ENCODE measurements at regions not wholly inside any gene's neighbourhood (a gene's known extent, or its start where the extent isn't known, plus 50 kb on each side); places are given as distances from the start of the nearest gene placed in this dataset.

- H3K9me3 ChIP-seq (ENCODE audit: control insufficient read depth, low read length), result no peaks in the 10 kb centered on the region
- no peaks in the 10 kb centered on the region for H3K4me1 ChIP-seq (ENCODE audit: control insufficient read depth, insufficient read depth, low read length, poor library complexity, severe bottlenecking)
- no peak overlapping the region for H3K4me3 ChIP-seq (ENCODE audit: insufficient read depth, low read depth, low read length, poor library complexity, severe bottlenecking)
- no peaks in the 10 kb centered on the region for H3K27me3 ChIP-seq (replicated peaks; ENCODE audit: control insufficient read depth, insufficient read depth, low read length, poor library complexity, severe bottlenecking)
- H3K27ac ChIP-seq (ENCODE audit: insufficient read depth, low read length, poor library complexity, severe bottlenecking), result no peak overlapping the region
- H3K36me3 ChIP-seq (ENCODE audit: control insufficient read depth, insufficient read depth, low read length), result no peaks in the 10 kb centered on the region
- no peak for DNase-seq
Observed at GRCh38 chr3:124043023-124043422, 51.1 kb upstream of the ROPN1 start.

- no peaks in the 10 kb centered on the region for H3K36me3 ChIP-seq (ENCODE audit: control insufficient read depth, insufficient read depth, low read length)
- no peaks in the 10 kb centered on the region for H3K4me1 ChIP-seq (ENCODE audit: control insufficient read depth, insufficient read depth, low read length, poor library complexity, severe bottlenecking)
- no peaks in the 10 kb centered on the region for H3K27me3 ChIP-seq (replicated peaks; ENCODE audit: control insufficient read depth, insufficient read depth, low read length, poor library complexity, severe bottlenecking)
- no peak overlapping the region for H3K27ac ChIP-seq (ENCODE audit: insufficient read depth, low read length, poor library complexity, severe bottlenecking)
- DNase-seq, result no peak
- H3K9me3 ChIP-seq (ENCODE audit: control insufficient read depth, low read length), result no peaks in the 10 kb centered on the region
- H3K4me3 ChIP-seq (ENCODE audit: insufficient read depth, low read depth, low read length, poor library complexity, severe bottlenecking), result no peak overlapping the region
Observed at GRCh38 chr3:124044956-124045355, 53.0 kb upstream of the ROPN1 start.

DNA sequence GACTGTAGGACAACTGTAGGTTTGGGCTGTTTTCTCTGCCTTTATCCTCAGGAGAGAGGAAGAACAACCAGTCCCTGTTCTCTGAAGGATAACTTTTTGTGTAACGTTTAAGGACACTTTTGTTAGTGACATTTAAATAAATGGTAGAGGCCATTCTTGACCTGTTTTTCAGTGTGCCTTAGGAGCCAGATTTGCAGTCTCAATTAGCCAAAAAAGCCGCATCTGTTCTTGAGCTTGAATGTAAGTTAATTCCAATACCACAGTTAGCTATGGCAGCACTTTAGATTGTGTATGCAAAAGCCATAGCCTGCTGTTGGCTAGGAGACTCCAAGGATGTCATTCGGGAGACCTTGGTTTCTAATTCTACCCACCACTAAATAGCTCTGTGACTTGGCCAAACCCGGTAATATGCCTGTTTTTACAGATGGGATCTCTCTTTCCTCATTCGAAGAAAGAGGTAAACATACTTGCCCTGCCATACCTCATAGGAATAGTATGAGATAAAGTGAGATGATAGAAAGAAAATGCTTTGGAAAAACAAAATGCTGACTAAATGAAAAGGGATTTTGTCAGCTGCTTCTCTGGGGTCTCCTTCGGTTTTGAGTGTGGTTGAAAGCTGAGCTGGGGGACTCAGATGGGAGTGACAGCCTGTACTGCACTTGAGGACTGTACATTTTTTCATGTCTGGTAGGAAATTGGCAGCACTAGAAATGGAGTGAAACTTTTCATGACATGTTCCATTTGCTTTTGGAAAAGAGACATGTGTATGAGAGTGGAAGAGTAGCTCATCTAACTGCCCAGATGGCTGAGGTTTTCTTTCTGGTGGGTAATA, 57.3 kb upstream of the ROPN1 start:
- no peak for DNase-seq
- Histone ChIP-seq H3K4me3 (ENCODE audit: insufficient read depth, low read depth, low read length, poor library complexity, severe bottlenecking) (no peak overlapping the region), H3K4me1 (ENCODE audit: control insufficient read depth, insufficient read depth, low read length, poor library complexity, severe bottlenecking) (no peaks in the 10 kb centered on the region), H3K9me3 (ENCODE audit: control insufficient read depth, low read length) (no peaks in the 10 kb centered on the region), H3K27ac (ENCODE audit: insufficient read depth, low read length, poor library complexity, severe bottlenecking) (no peak overlapping the region), H3K27me3 (replicated peaks; ENCODE audit: control insufficient read depth, insufficient read depth, low read length, poor library complexity, severe bottlenecking) (no peaks in the 10 kb centered on the region), H3K36me3 (ENCODE audit: control insufficient read depth, insufficient read depth, low read length) (no peaks in the 10 kb centered on the region)

DNA sequence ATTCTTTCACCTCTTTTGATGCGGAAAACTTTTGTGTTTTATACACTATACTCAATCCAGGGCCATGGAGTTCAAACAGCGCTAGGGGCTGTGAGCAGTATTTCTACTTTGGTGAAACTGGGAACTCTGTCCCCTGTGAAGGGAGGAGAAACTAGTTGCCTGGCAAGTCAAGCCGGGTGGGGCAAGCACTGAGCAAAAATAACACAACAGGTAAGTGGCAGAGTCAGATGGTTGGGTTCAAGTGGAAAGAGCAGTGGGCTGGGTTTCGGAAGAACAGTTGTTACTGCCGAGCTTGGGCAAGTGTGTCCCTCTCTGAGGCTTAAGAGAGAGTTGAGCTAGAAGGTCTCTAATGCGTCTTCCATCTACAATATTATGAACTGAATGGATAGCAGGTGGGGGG, 59.7 kb upstream of the ROPN1 start:
- Histone ChIP-seq H3K27ac (ENCODE audit: insufficient read depth, low read length, poor library complexity, severe bottlenecking) (no peak overlapping the region), H3K27me3 (replicated peaks; ENCODE audit: control insufficient read depth, insufficient read depth, low read length, poor library complexity, severe bottlenecking) (no peaks in the 10 kb centered on the region), H3K4me1 (ENCODE audit: control insufficient read depth, insufficient read depth, low read length, poor library complexity, severe bottlenecking) (no peaks in the 10 kb centered on the region), H3K4me3 (ENCODE audit: insufficient read depth, low read depth, low read length, poor library complexity, severe bottlenecking) (no peak overlapping the region), H3K9me3 (ENCODE audit: control insufficient read depth, low read length) (no peaks in the 10 kb centered on the region), H3K36me3 (ENCODE audit: control insufficient read depth, insufficient read depth, low read length) (no peaks in the 10 kb centered on the region)
- no peak for DNase-seq

DNA sequence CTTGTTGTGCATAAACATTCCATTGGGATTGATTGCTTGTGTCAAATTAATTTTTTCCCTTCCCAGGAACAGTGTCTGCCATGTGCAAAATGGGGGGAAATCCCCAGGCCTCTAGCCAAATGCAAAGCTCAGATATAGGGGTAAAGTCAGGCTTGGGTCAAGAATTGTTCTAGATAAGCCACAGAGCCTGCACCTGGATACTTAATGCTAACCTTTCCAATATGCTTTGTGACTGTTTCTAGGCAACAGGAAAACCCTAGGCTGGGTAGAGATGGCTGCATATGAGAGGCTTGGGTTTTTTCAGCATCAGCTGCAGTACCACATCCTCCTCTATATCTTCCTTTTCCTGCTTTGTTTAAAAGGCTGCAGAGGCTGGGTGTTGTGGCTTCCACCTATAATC, 61.9 kb upstream of the ROPN1 start:
- Histone ChIP-seq H3K4me1 (ENCODE audit: control insufficient read depth, insufficient read depth, low read length, poor library complexity, severe bottlenecking) (no peaks in the 10 kb centered on the region), H3K4me3 (ENCODE audit: insufficient read depth, low read depth, low read length, poor library complexity, severe bottlenecking) (no peak overlapping the region), H3K27me3 (replicated peaks; ENCODE audit: control insufficient read depth, insufficient read depth, low read length, poor library complexity, severe bottlenecking) (no peaks in the 10 kb centered on the region), H3K36me3 (ENCODE audit: control insufficient read depth, insufficient read depth, low read length) (no peaks in the 10 kb centered on the region), H3K27ac (ENCODE audit: insufficient read depth, low read length, poor library complexity, severe bottlenecking) (no peak overlapping the region), H3K9me3 (ENCODE audit: control insufficient read depth, low read length) (no peaks in the 10 kb centered on the region)
- DNase-seq, result no peak

GRCh38 chr3:124056846-124057245, 64.9 kb upstream of the ROPN1 start:
- no peak for DNase-seq
- H3K36me3 ChIP-seq (ENCODE audit: control insufficient read depth, insufficient read depth, low read length), result no peaks in the 10 kb centered on the region
- H3K27ac ChIP-seq (ENCODE audit: insufficient read depth, low read length, poor library complexity, severe bottlenecking), result no peak overlapping the region
- H3K4me1 ChIP-seq (ENCODE audit: control insufficient read depth, insufficient read depth, low read length, poor library complexity, severe bottlenecking), result no peaks in the 10 kb centered on the region
- H3K4me3 ChIP-seq (ENCODE audit: insufficient read depth, low read depth, low read length, poor library complexity, severe bottlenecking), result no peak overlapping the region
- no peaks in the 10 kb centered on the region for H3K9me3 ChIP-seq (ENCODE audit: control insufficient read depth, low read length)
- no peaks in the 10 kb centered on the region for H3K27me3 ChIP-seq (replicated peaks; ENCODE audit: control insufficient read depth, insufficient read depth, low read length, poor library complexity, severe bottlenecking)

DNA sequence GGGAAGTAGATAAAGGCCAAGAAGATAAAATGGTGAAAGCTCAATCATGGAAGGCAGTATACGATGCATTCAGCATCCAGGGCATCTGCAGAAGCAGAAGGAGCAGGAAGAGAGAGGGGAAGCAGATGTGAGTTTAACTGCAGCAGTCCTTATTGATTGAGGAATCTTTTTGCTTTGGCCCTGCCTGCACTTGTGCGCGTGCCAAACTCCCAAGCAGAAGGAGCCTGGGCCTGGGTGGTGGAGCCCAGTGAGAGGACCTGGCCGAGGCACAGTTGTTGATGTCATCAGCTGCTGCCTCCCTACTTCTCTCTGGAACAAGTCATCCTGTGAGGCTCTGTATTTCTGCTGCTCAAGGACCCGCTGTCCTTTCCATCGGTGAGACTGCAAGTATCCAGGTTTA, 65.5 kb upstream of the ROPN1 start:
- Histone ChIP-seq H3K4me1 (ENCODE audit: control insufficient read depth, insufficient read depth, low read length, poor library complexity, severe bottlenecking) (no peaks in the 10 kb centered on the region), H3K9me3 (ENCODE audit: control insufficient read depth, low read length) (no peaks in the 10 kb centered on the region), H3K27ac (ENCODE audit: insufficient read depth, low read length, poor library complexity, severe bottlenecking) (no peak overlapping the region), H3K27me3 (replicated peaks; ENCODE audit: control insufficient read depth, insufficient read depth, low read length, poor library complexity, severe bottlenecking) (no peaks in the 10 kb centered on the region), H3K36me3 (ENCODE audit: control insufficient read depth, insufficient read depth, low read length) (no peaks in the 10 kb centered on the region), H3K4me3 (ENCODE audit: insufficient read depth, low read depth, low read length, poor library complexity, severe bottlenecking) (no peak overlapping the region)
- DNase-seq, result no peak

DNA sequence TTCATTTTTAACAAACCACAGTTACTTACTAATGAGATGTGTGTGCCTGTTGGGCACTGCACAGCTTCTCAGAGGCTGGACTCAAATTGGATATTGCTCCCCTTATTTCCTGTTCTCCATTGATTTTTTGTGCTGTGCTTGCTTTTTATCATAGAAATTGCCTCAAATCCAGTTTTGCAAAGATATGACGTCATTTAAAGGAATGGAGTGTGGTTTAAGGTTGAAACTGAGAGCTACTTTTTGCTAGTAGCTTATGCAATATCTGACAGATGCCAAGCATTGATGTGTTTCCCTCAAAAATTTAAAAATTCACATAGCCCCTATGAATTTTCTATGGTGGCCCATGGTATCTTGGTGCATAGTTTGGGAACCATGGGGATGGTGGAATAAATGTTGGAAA, 67.7 kb upstream of the ROPN1 start:
- Histone ChIP-seq H3K4me1 (ENCODE audit: control insufficient read depth, insufficient read depth, low read length, poor library complexity, severe bottlenecking) (no peaks in the 10 kb centered on the region), H3K9me3 (ENCODE audit: control insufficient read depth, low read length) (no peaks in the 10 kb centered on the region), H3K27ac (ENCODE audit: insufficient read depth, low read length, poor library complexity, severe bottlenecking) (no peak overlapping the region), H3K36me3 (ENCODE audit: control insufficient read depth, insufficient read depth, low read length) (no peaks in the 10 kb centered on the region), H3K4me3 (ENCODE audit: insufficient read depth, low read depth, low read length, poor library complexity, severe bottlenecking) (no peak overlapping the region), H3K27me3 (replicated peaks; ENCODE audit: control insufficient read depth, insufficient read depth, low read length, poor library complexity, severe bottlenecking) (no peaks in the 10 kb centered on the region)
- no peak for DNase-seq

- no peak overlapping the region for H3K4me3 ChIP-seq (ENCODE audit: insufficient read depth, low read depth, low read length, poor library complexity, severe bottlenecking)
- no peaks in the 10 kb centered on the region for H3K4me1 ChIP-seq (ENCODE audit: control insufficient read depth, insufficient read depth, low read length, poor library complexity, severe bottlenecking)
- H3K27ac ChIP-seq (ENCODE audit: insufficient read depth, low read length, poor library complexity, severe bottlenecking), result no peak overlapping the region
- DNase-seq, result no peak
- H3K27me3 ChIP-seq (replicated peaks; ENCODE audit: control insufficient read depth, insufficient read depth, low read length, poor library complexity, severe bottlenecking), result no peaks in the 10 kb centered on the region
- no peaks in the 10 kb centered on the region for H3K36me3 ChIP-seq (ENCODE audit: control insufficient read depth, insufficient read depth, low read length)
- H3K9me3 ChIP-seq (ENCODE audit: control insufficient read depth, low read length), result no peaks in the 10 kb centered on the region
Observed at GRCh38 chr3:124063197-124063909, 71.4 kb upstream of the ROPN1 start.

DNA sequence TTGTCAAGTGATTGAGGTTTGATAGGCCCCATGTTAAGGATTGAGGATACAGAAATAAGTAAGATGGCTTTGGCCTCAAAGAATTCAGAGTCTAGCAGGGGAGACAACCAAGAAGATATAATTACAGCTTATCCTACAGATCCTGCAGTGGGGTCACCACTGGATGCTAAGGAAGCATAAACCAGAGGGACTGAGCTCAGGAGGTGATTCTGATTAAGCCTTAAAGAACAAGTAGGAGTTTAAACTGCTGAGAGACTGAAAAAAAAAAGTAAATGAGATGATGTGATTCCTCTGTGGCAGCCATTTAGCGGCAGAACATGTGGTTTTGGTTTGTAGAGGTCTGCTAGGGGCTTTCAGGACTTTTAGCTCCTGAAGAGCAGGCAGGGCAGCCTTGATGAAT, 72.1 kb upstream of the ROPN1 start:
- DNase-seq, result no peak
- Histone ChIP-seq H3K27me3 (replicated peaks; ENCODE audit: control insufficient read depth, insufficient read depth, low read length, poor library complexity, severe bottlenecking) (no peaks in the 10 kb centered on the region), H3K36me3 (ENCODE audit: control insufficient read depth, insufficient read depth, low read length) (no peaks in the 10 kb centered on the region), H3K4me3 (ENCODE audit: insufficient read depth, low read depth, low read length, poor library complexity, severe bottlenecking) (no peak overlapping the region), H3K4me1 (ENCODE audit: control insufficient read depth, insufficient read depth, low read length, poor library complexity, severe bottlenecking) (no peaks in the 10 kb centered on the region), H3K27ac (ENCODE audit: insufficient read depth, low read length, poor library complexity, severe bottlenecking) (no peak overlapping the region), H3K9me3 (ENCODE audit: control insufficient read depth, low read length) (no peaks in the 10 kb centered on the region)

Data from effector memory CD4-positive, alpha-beta T cell (primary cell).